ENCODE measurements at regions not wholly inside any gene's neighbourhood (a gene's known extent, or its start where the extent isn't known, plus 50 kb on each side); places are given as distances from the start of the nearest gene placed in this dataset.

- TF ChIP-seq CTCF (IDR thresholded peaks at IDR 0.05) (no peak), POLR2A (IDR thresholded peaks at IDR 0.05) (no peak), EP300 (IDR thresholded peaks at IDR 0.05) (no peak)
Observed at GRCh38 chr21:38903690-38904139, 98.0 kb downstream of the ETS2 start.
